Ectodermal cell (in vitro differentiated cells): ENCODE measurements at regions not wholly inside any gene's neighbourhood (a gene's known extent, or its start where the extent isn't known, plus 50 kb on each side); places are given as distances from the start of the nearest gene placed in this dataset.
"Not testable (repeated sequence)": the region's sequence is repeated elsewhere in the genome, so short reads cannot be mapped to it uniquely, and the experiment has no call there.

Source experiments
- H3K27ac ChIP-seq: 2 replicates; pipeline ENCODE4 v1.7.0; 2013; ENCODE audit warnings: mild to moderate bottlenecking, low read depth, low read length; ENCODE audit not compliant: insufficient read depth, poor library complexity, severe bottlenecking
- H3K27me3 ChIP-seq: 2 replicates; pipeline ENCODE4 v1.7.0; 2013; ENCODE audit warnings: mild to moderate bottlenecking, low read length; ENCODE audit not compliant: insufficient read depth, control insufficient read depth, poor library complexity, severe bottlenecking
- H3K36me3 ChIP-seq: one replicate; pipeline ENCODE4 v1.7.0; 2013; ENCODE audit warnings: low read length; ENCODE audit not compliant: control insufficient read depth, insufficient read depth
- H3K4me1 ChIP-seq: one replicate; pipeline ENCODE4 v1.7.0; 2013; ENCODE audit warnings: low read length; ENCODE audit not compliant: control insufficient read depth, insufficient read depth
- H3K4me3 ChIP-seq: 2 replicates; pipeline ENCODE4 v1.7.0; 2013; ENCODE audit warnings: low read depth, low read length, control low read depth; ENCODE audit not compliant: insufficient read depth
- H3K9me3 ChIP-seq: 2 replicates; pipeline ENCODE4 v1.7.0; 2013; ENCODE audit warnings: mild to moderate bottlenecking, low read length, moderate library complexity; ENCODE audit not compliant: control insufficient read depth
- WGBS, 2 experiments: methylation state at CpG; one replicate each; pipeline ENCODE4 v1.1.7; 2013; ENCODE audit warnings: missing lambda C conversion rate in 2 of 2; 5-methylcytosine and 5-hydroxymethylcytosine counted together

GRCh38 chr22:23384923-23385677 lies 195.0 kb downstream of the IGLL1 start:
- WGBS, 2 experiments: 84 to 85% methylated on average over 14 of the region's 14 CpGs
- no peak overlapping the region for H3K27ac ChIP-seq
- no peak overlapping the region for H3K4me3 ChIP-seq
- no peaks in the 10 kb centered on the region for H3K36me3 ChIP-seq
- H3K4me1 ChIP-seq: peaks cover 22% of the 10 kb centered on the region
- no peaks in the 10 kb centered on the region for H3K27me3 ChIP-seq
- no peaks in the 10 kb centered on the region for H3K9me3 ChIP-seq

- Histone ChIP-seq H3K4me1 (peaks cover 22% of the 10 kb centered on the region), H3K4me3 (no peak overlapping the region), H3K9me3 (no peaks in the 10 kb centered on the region), H3K27me3 (no peaks in the 10 kb centered on the region), H3K36me3 (no peaks in the 10 kb centered on the region), H3K27ac (no peak overlapping the region)
- 90 to 93% methylated on average over 10 of the region's 10 CpGs for WGBS, 2 experiments
Measured at GRCh38 chr22:23384431-23384830, 195.7 kb downstream of the IGLL1 start.

GRCh38 chr22:23383491-23384361 lies 196.4 kb downstream of the IGLL1 start:
- H3K4me3 ChIP-seq: no peak overlapping the region
- WGBS, 2 experiments: 49 to 51% methylated on average over 23 of the region's 23 CpGs
- H3K27ac ChIP-seq: no peak overlapping the region

DNA sequence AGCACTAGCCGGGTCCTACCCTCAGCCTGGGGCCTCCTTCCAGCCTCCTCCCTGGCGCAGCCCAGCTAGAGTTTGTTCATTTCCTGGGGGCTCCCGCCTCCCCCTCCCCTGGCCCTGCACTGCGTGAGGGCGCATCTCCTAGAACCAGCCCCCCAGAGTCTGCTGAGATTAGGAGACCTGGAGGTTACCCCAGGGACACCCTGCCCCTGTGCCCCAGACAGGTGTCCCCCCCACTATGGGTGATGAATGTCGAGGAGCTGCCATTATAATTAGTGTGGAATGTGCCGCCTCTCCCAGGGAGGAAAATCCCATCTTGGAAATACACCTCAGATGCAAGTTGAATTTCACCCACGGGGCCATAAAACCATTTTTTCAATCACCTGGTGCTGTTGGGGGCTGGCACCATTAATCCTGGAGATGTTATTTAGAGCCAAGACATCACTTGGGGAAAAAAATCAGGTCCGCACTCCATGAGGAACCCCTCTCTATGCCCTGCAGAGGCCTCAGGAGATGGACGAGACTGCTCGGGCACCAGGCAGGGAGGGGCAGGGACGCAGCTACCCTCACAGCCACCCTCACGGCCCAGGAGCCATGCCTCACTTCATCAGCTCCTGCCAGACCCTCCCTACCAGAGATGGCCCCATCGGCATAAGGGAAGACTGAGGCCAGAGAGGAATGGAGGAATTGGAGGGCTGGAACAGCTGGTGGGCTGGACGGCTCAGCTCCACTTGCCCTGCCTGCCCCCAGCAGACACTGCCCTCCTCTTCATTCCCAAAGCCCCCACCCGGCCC lies 197.5 kb downstream of the IGLL1 start:
- 90 to 93% methylated on average over 16 of the region's 16 CpGs for WGBS, 2 experiments
- Histone ChIP-seq H3K9me3 (no peaks in the 10 kb centered on the region), H3K36me3 (no peaks in the 10 kb centered on the region), H3K27me3 (no peaks in the 10 kb centered on the region), H3K27ac (no peak overlapping the region), H3K4me1 (peaks cover 13% of the 10 kb centered on the region), H3K4me3 (no peak overlapping the region)

More at GRCh38 chr22:23383491-23384361, 196.4 kb downstream of the IGLL1 start:
- H3K4me1 ChIP-seq: peaks cover 16% of the 10 kb centered on the region
- H3K27me3 ChIP-seq: no peaks in the 10 kb centered on the region
- H3K36me3 ChIP-seq: no peaks in the 10 kb centered on the region
- H3K9me3 ChIP-seq: no peaks in the 10 kb centered on the region

GRCh38 chr22:23381661-23382427 lies 198.2 kb downstream of the IGLL1 start:
- Histone ChIP-seq H3K27me3 (no peaks in the 10 kb centered on the region), H3K27ac (no peak overlapping the region), H3K4me1 (peaks cover 13% of the 10 kb centered on the region), H3K9me3 (no peaks in the 10 kb centered on the region), H3K4me3 (no peak overlapping the region), H3K36me3 (no peaks in the 10 kb centered on the region)
- WGBS, 2 experiments: 92 to 94% methylated on average over 16 of the region's 16 CpGs

DNA sequence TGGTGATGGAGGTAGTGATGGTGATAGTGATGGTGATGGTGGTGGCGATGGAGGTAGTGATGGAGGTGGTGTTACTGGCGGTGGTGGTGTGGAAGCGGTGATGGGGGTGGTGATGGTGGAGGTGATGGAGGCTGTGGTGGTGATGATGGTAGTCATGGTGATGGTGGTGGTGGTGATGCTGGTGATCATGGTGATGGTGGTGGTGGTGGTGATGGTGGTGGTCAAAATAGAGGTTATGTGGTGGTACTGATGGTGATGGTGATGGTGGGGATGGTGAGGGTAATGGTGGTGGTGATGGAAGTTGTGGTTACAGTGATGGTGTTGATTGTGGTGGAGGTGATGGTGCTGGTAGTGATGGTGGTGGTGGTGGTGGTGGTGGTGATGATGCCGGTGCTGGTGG lies 199.2 kb downstream of the IGLL1 start:
- no peaks in the 10 kb centered on the region for H3K9me3 ChIP-seq
- H3K4me1 ChIP-seq: peaks cover 13% of the 10 kb centered on the region
- H3K27ac ChIP-seq: no peak overlapping the region
- no peak overlapping the region for H3K4me3 ChIP-seq
- no peaks in the 10 kb centered on the region for H3K36me3 ChIP-seq
- no peaks in the 10 kb centered on the region for H3K27me3 ChIP-seq
- 95 to 99% methylated on average over 4 of the region's 4 CpGs for WGBS, 2 experiments

DNA sequence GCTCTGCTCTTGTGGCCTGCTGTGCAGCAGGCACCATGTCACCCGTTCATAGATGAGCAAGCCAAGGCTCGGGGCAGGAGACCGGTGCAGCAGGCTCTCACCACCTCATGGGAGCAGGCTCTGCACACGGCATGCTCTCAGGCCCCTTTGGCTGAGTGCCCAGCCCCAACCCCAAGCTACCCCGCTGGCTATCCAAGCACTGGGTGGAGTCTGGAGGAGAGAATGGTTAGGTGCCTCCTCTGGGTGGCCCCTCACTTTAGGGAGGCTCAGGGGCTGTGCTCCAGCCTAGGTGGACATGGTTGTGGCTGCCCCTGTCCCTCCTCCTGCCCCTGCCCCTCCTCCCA lies 199.9 kb downstream of the IGLL1 start:
- Histone ChIP-seq H3K9me3 (no peaks in the 10 kb centered on the region), H3K36me3 (no peaks in the 10 kb centered on the region), H3K27me3 (no peaks in the 10 kb centered on the region), H3K27ac (no peak overlapping the region), H3K4me1 (peaks cover 13% of the 10 kb centered on the region), H3K4me3 (no peak overlapping the region)
- WGBS, 2 experiments: 83 to 91% methylated on average over 5 of the region's 5 CpGs

GRCh38 chr22:23379540-23380229 lies 199.4 kb downstream of the BCR start:
- H3K27me3 ChIP-seq, H3K36me3 ChIP-seq, H3K9me3 ChIP-seq, H3K4me3 ChIP-seq, H3K27ac ChIP-seq: not testable (repeated sequence)
- H3K4me1 ChIP-seq: peaks cover 10% of the 10 kb centered on the region
- WGBS, 2 experiments: 91 to 95% methylated on average over 16 to 17 of the region's 18 CpGs

DNA sequence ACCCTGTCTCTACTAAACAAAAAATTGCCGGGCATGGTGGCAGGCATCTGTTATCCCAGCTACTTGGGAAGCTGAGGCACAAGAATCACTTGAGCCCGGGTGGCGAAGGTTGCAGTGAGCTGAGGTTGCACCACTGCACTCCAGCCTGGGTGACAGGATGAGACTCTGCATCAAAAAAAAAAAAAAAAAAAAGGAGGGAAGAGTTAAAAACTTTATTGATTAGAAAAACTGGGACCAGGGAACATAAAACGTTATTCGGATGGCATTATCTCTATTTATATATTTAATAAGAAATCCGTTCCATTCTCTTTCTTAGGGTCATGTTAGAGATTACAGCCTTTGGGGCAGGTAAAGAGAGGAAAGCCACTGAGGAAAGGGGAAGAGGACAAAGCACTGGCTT lies 197.5 kb downstream of the BCR start:
- whole genome bisulfite sequencing, 2 experiments: 83 to 90% methylated on average over 4 of the region's 6 CpGs
- Histone ChIP-seq H3K9me3 (no peaks in the 10 kb centered on the region), H3K4me1 (no peaks in the 10 kb centered on the region), H3K4me3 (no peak overlapping the region), H3K27ac (no peak overlapping the region), H3K27me3 (no peaks in the 10 kb centered on the region), H3K36me3 (no peaks in the 10 kb centered on the region)
